ENCODE measurements at regions not wholly inside any gene's neighbourhood (a gene's known extent, or its start where the extent isn't known, plus 50 kb on each side); places are given as distances from the start of the nearest gene placed in this dataset.

GRCh38 chrX:137483554-137483953, 82.4 kb upstream of the ZIC3 start:
- Mint-ChIP-seq H3K4me1 (no peaks in the 10 kb centered on the region), H3K4me3 (no peak overlapping the region)
- POLR2A ChIA-PET = no interaction called here

GRCh38 chrX:137482136-137482535, 83.8 kb upstream of the ZIC3 start:
- Mint-ChIP-seq H3K27ac (no peak overlapping the region), H3K9me3 (ENCODE audit: low read depth) (no peaks in the 10 kb centered on the region), H3K36me3 (ENCODE audit: low read depth) (no peaks in the 10 kb centered on the region), H3K4me1 (no peaks in the 10 kb centered on the region), H3K27me3 (no peaks in the 10 kb centered on the region), H3K4me3 (no peak overlapping the region)
- no peak for DNase-seq
- ATAC-seq = no peak
- CTCF ChIA-PET = no interaction called here
- intact Hi-C loops (cut with DNase I, micrococcal nuclease) = no loop called here
- POLR2A ChIA-PET = no interaction called here

More at GRCh38 chrX:137483554-137483953, 82.4 kb upstream of the ZIC3 start:
- intact Hi-C loops (cut with DNase I, micrococcal nuclease) = no loop called here
- CTCF ChIA-PET = no interaction called here
- DNase-seq (no peak), ATAC-seq (no peak)
- no peak overlapping the region for H3K27ac Mint-ChIP-seq
- H3K36me3 Mint-ChIP-seq (ENCODE audit: low read depth) = no peaks in the 10 kb centered on the region
- no peaks in the 10 kb centered on the region for H3K9me3 Mint-ChIP-seq (ENCODE audit: low read depth)
- no peaks in the 10 kb centered on the region for H3K27me3 Mint-ChIP-seq

- DNase-seq = no peak
- POLR2A ChIA-PET = no interaction called here
- H3K27me3 Mint-ChIP-seq = no peaks in the 10 kb centered on the region
- intact Hi-C loops (cut with DNase I, micrococcal nuclease) = no loop called here
- no peaks in the 10 kb centered on the region for H3K36me3 Mint-ChIP-seq (ENCODE audit: low read depth)
- no peak for ATAC-seq
- no peaks in the 10 kb centered on the region for H3K4me1 Mint-ChIP-seq
- no peak overlapping the region for H3K27ac Mint-ChIP-seq
- H3K9me3 Mint-ChIP-seq (ENCODE audit: low read depth) = no peaks in the 10 kb centered on the region
- CTCF ChIA-PET = no interaction called here
- no peak overlapping the region for H3K4me3 Mint-ChIP-seq
Observed at GRCh38 chrX:137479386-137479785, 86.5 kb upstream of the ZIC3 start.

- POLR2A ChIA-PET = no interaction called here
- intact Hi-C loops (cut with DNase I, micrococcal nuclease) = no loop called here
- Mint-ChIP-seq H3K27ac (no peak overlapping the region), H3K27me3 (peaks cover 4% of the 10 kb centered on the region), H3K4me3 (no peak overlapping the region), H3K4me1 (no peaks in the 10 kb centered on the region), H3K36me3 (ENCODE audit: low read depth) (peaks cover 2% of the 10 kb centered on the region), H3K9me3 (ENCODE audit: low read depth) (peaks cover 2% of the 10 kb centered on the region)
- ATAC-seq = no peak
- no peak for DNase-seq
- CTCF ChIA-PET = no interaction called here
Observed at GRCh38 chrX:137441711-137442110, 124.2 kb upstream of the ZIC3 start.

- Mint-ChIP-seq H3K4me1 (no peaks in the 10 kb centered on the region), H3K27me3 (peaks cover 27% of the 10 kb centered on the region), H3K36me3 (ENCODE audit: low read depth) (no peaks in the 10 kb centered on the region), H3K27ac (no peak overlapping the region), H3K9me3 (ENCODE audit: low read depth) (no peaks in the 10 kb centered on the region), H3K4me3 (no peak overlapping the region)
- no peak for ATAC-seq
- ChIA-PET CTCF (interaction anchor here (0.9 to 1.2 kb wide), 3 partner anchors 17 to 493 kb away, joined by 3 read pairs; no protein-coding TSS in a partner anchor), POLR2A (no interaction called here)
- intact Hi-C loops (cut with DNase I, micrococcal nuclease) = loop anchor here in 1 of 2 experiments (1.0 to 5.0 kb wide), 3 partner anchors 494 to 1315 kb away; no protein-coding TSS in a partner anchor
- peak; percentile 32 for DNase-seq
Observed at GRCh38 chrX:137432609-137433008, 133.3 kb upstream of the ZIC3 start.

GRCh38 chrX:137431693-137432488, 134.0 kb upstream of the ZIC3 start:
- no peak for ATAC-seq
- Mint-ChIP-seq H3K4me1 (no peaks in the 10 kb centered on the region), H3K4me3 (no peak overlapping the region), H3K9me3 (ENCODE audit: low read depth) (no peaks in the 10 kb centered on the region), H3K36me3 (ENCODE audit: low read depth) (no peaks in the 10 kb centered on the region), H3K27me3 (peaks cover 29% of the 10 kb centered on the region), H3K27ac (no peak overlapping the region)
- POLR2A ChIA-PET = no interaction called here
- CTCF ChIA-PET = interaction anchor here (0.9 to 1.2 kb wide), 3 partner anchors 18 to 494 kb away, joined by 3 read pairs; no protein-coding TSS in a partner anchor
- DNase-seq = no peak
- intact Hi-C loops (cut with DNase I, micrococcal nuclease) = loop anchor here in 1 of 2 experiments (1.0 to 5.0 kb wide), 3 partner anchors 494 to 1315 kb away; no protein-coding TSS in a partner anchor

GRCh38 chrX:137430984-137431475, 134.9 kb upstream of the ZIC3 start:
- ATAC-seq (no peak), DNase-seq (no peak)
- H3K27ac Mint-ChIP-seq = no peak overlapping the region
- H3K36me3 Mint-ChIP-seq (ENCODE audit: low read depth) = no peaks in the 10 kb centered on the region
- peaks cover 35% of the 10 kb centered on the region for H3K27me3 Mint-ChIP-seq
- CTCF ChIA-PET = no interaction called here
- no peak overlapping the region for H3K4me3 Mint-ChIP-seq
- POLR2A ChIA-PET = no interaction called here
- peaks cover 4% of the 10 kb centered on the region for H3K4me1 Mint-ChIP-seq
- intact Hi-C loops (cut with DNase I, micrococcal nuclease) = loop anchor here in 1 of 2 experiments (5.0 kb wide), 1 partner anchor 1316 kb away; no protein-coding TSS in a partner anchor
- H3K9me3 Mint-ChIP-seq (ENCODE audit: low read depth) = no peaks in the 10 kb centered on the region

- Mint-ChIP-seq H3K27ac (no peak overlapping the region), H3K4me1 (peaks cover 4% of the 10 kb centered on the region), H3K27me3 (peaks cover 39% of the 10 kb centered on the region), H3K4me3 (no peak overlapping the region), H3K36me3 (ENCODE audit: low read depth) (no peaks in the 10 kb centered on the region), H3K9me3 (ENCODE audit: low read depth) (no peaks in the 10 kb centered on the region)
- ATAC-seq = no peak
- DNase-seq = no peak
- intact Hi-C loops (cut with DNase I, micrococcal nuclease) = loop anchor here in 1 of 2 experiments (5.0 kb wide), 1 partner anchor 1317 kb away; no protein-coding TSS in a partner anchor
- ChIA-PET CTCF (no interaction called here), POLR2A (no interaction called here)
Observed at GRCh38 chrX:137430301-137430700, 135.6 kb upstream of the ZIC3 start.

- Mint-ChIP-seq H3K9me3 (ENCODE audit: low read depth) (no peaks in the 10 kb centered on the region), H3K27ac (no peak overlapping the region), H3K27me3 (peaks cover 50% of the 10 kb centered on the region), H3K4me3 (peak overlapping the region; percentile 41), H3K4me1 (peaks cover 4% of the 10 kb centered on the region), H3K36me3 (ENCODE audit: low read depth) (no peaks in the 10 kb centered on the region)
- POLR2A ChIA-PET = no interaction called here
- no peak for ATAC-seq
- DNase-seq = peak; percentile 25
- CTCF ChIA-PET = no interaction called here
- intact Hi-C loops (cut with DNase I, micrococcal nuclease) = loop anchor here in 1 of 2 experiments (5.0 kb wide), 1 partner anchor 138 kb away; the partner anchor contains the start of gene ZIC3
Observed at GRCh38 chrX:137428766-137429591, 136.9 kb upstream of the ZIC3 start.

GRCh38 chrX:137428221-137428661, 137.7 kb upstream of the ZIC3 start:
- H3K36me3 Mint-ChIP-seq (ENCODE audit: low read depth) = no peaks in the 10 kb centered on the region
- intact Hi-C loops (cut with DNase I, micrococcal nuclease) = loop anchor here in 1 of 2 experiments (5.0 kb wide), 1 partner anchor 139 kb away; the partner anchor contains the start of gene ZIC3
- peaks cover 4% of the 10 kb centered on the region for H3K4me1 Mint-ChIP-seq
- POLR2A ChIA-PET = no interaction called here
- H3K27me3 Mint-ChIP-seq = peaks cover 53% of the 10 kb centered on the region
- no peak for ATAC-seq
- no peaks in the 10 kb centered on the region for H3K9me3 Mint-ChIP-seq (ENCODE audit: low read depth)
- peak; percentile 7 for DNase-seq
- peak overlapping the region; percentile 66 for H3K4me3 Mint-ChIP-seq
- CTCF ChIA-PET = no interaction called here
- no peak overlapping the region for H3K27ac Mint-ChIP-seq

- Mint-ChIP-seq H3K4me1 (peaks cover 4% of the 10 kb centered on the region), H3K4me3 (peak overlapping the region; percentile 66), H3K27ac (no peak overlapping the region), H3K36me3 (ENCODE audit: low read depth) (no peaks in the 10 kb centered on the region), H3K9me3 (ENCODE audit: low read depth) (no peaks in the 10 kb centered on the region), H3K27me3 (peaks cover 55% of the 10 kb centered on the region)
- ATAC-seq = peak; percentile 49
- peak; percentile 14 for DNase-seq
- intact Hi-C loops (cut with DNase I, micrococcal nuclease) = loop anchor here (2.0 to 5.0 kb wide), 2 partner anchors 139 kb away; partner anchors contain the start of gene ZIC3 (in 2 of the 2)
- ChIA-PET POLR2A (no interaction called here), CTCF (no interaction called here)
Observed at GRCh38 chrX:137427816-137428215, 138.1 kb upstream of the ZIC3 start.
